Endometrium (tissue), 2 donors: ENCODE measurements at regions not wholly inside any gene's neighbourhood (a gene's known extent, or its start where the extent isn't known, plus 50 kb on each side); places are given as distances from the start of the nearest gene placed in this dataset.
"Not testable (repeated sequence)": the region's sequence is repeated elsewhere in the genome, so short reads cannot be mapped to it uniquely, and the experiment has no call there.

Experiments used
- FAIRE-seq: peaks from 2 replicates; lab custom pipeline; 2012; peaks lifted over from hg19 to GRCh38; lab: Jason Lieb, UNC
- donor health status: control.
- donor health status: control.

DNA sequence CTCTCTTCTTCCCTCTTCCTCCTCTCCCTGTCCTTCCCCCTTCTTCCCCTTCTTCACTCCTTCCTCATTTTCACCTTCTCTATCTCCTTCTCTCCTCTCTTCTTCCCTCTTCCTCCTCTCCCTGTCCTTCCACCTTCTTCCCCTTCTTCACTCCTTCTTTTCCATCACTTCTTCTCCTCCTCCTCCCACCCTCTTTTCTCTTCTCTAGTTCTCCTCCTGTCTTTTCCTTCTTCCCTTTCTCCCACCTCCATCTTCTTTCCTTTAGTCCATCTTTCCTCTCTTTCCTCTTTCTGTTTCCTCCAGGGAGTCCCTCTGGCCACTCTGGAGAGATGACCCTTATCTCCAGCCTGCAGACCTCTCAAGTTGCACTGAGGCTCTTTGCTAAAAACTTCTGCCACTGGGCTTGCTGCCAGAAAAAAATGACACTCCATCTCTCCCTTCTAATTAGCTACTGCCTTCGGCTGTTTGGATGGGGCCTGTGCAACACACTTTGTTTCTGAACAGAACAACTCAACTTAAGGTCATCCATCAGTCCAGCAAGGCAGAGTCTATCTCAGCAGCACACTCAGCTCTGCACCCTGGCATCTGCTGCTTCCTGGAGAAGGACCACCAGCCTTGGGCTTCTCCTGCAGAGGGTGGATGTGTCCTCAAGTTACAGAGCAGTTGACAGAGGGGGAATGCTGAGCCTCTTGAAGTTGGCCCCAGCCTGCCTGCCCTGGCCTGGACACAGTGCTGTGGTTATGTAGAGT is 538.8 kb downstream of the MATN1 start:
- FAIRE-seq, result no peak

- FAIRE-seq, result no peak
Measured at GRCh38 chr1:30183895-30184294, 539.5 kb downstream of the MATN1 start.

DNA sequence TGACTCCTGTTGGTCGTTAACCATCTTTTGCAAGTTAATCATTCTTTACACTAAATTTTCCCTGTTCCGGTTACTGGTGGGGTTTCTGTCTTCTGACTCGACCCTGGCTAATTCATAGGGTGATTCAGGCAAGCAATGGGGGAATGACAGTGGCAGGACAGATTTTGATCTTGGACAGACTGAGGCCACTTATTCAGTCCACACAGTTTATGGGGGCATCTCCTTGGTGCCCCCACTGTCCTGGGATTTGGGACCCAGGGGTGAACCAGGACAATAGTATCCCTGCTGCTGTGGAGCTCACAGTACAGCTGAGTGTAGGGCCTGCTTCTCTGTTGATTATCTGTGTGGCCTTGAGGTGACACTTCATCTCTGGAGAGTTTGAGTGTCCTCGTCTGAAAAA is 540.4 kb downstream of the MATN1 start:
- FAIRE-seq, result no peak

GRCh38 chr1:30179942-30180543 is 543.3 kb downstream of the MATN1 start:
- no peak for FAIRE-seq

DNA sequence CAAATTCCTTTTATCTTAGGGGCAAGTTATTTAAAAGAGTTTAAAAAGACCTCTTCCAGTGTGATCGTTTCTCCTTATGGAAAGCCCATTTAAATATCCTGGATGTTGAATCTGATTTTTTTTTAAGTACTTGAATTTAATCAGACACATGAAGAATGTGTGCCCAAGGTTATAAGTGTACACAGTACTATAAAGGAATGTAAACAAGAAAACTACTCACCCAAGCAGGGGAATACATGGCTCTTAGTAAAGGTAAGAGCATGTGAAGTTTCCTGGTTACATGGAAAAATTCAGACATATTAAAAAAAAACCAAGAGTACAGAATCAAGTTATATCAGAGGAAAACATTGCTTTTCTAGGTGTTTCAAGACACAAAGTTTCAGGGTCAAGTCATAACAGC is 546.9 kb downstream of the MATN1 start:
- FAIRE-seq, result no peak

GRCh38 chr1:30174499-30174898 is 548.9 kb downstream of the MATN1 start:
- no peak for FAIRE-seq

- no peak for FAIRE-seq
Measured at GRCh38 chr1:30173560-30173959, 549.8 kb downstream of the MATN1 start.

DNA sequence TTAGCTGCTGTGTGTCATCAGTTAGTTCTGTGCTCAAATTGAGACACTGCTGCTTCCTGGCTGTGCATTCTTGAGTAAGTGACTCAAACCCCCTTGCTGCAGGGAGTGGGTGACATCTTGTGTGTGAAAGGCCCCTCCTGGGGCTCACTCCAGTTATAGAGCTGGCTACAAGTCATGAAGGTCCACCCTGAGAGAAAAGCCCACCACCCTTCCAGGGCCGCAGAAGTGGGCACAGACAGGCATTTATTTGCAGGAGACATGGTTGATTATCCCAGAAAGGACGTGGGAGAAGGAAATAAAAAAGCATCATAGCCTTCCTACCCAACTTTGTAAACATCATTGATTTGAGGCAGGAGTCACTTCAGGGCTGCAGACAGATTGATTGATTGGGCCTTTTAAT is 550.6 kb downstream of the MATN1 start:
- FAIRE-seq, result no peak

GRCh38 chr1:30172299-30172694 is 551.1 kb downstream of the MATN1 start:
- FAIRE-seq, result no peak

GRCh38 chr1:30171537-30172298 is 551.7 kb downstream of the MATN1 start:
- no peak for FAIRE-seq

GRCh38 chr1:30169269-30169668 is 554.1 kb downstream of the MATN1 start:
- no peak for FAIRE-seq

GRCh38 chr1:30166174-30166573 is 557.2 kb downstream of the MATN1 start:
- no peak for FAIRE-seq

- no peak for FAIRE-seq
Measured at GRCh38 chr1:30165116-30165515, 558.3 kb downstream of the MATN1 start.

DNA sequence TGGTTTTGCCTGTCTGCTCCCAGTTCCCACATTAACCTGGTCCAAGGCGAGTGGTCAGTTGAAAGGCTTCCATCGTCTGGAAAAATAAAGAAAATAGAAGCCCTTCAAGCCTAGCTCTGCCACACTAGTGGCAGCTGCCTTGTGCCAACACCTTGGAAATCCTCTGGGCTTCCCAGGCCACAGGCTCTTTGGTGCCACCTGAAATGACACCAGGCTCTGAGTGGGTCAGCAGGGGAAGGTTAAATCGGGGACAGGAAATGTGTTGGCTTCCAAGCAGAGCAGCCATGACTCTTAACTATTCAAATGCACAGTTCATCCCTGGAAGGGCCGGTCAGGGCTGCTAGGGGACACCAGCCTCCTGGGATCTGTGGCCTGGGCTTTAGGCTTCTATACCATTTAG is 558.7 kb downstream of the MATN1 start:
- FAIRE-seq, result no peak

- FAIRE-seq, result no peak
Measured at GRCh38 chr1:30162565-30162964, 560.8 kb downstream of the MATN1 start.

GRCh38 chr1:30161953-30162352 is 561.4 kb downstream of the MATN1 start:
- no peak for FAIRE-seq

- no peak for FAIRE-seq
Measured at GRCh38 chr1:30160999-30161689, 562.2 kb downstream of the MATN1 start.

GRCh38 chr1:30159015-30159414 is 564.4 kb downstream of the MATN1 start:
- no peak for FAIRE-seq

DNA sequence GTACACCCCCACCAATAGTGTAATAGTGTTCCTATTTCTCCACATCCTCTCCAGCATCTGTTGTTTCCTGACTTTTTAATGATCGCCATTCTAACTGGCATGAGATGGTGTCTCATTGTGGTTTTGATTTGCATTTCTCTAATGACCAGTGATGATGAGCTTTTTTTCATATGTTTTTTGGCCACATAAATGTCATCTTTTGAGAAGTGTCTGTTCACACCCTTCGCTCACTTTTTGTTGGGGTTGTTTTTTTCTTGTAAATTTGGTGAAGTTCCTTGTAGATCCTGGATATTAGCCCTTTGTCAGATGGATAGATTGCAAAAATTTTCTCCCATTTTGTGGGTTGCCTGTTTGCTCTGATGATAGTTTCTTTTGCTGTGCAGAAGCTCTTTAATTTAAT is 567.7 kb downstream of the MATN1 start:
- not testable (repeated sequence) for FAIRE-seq

DNA sequence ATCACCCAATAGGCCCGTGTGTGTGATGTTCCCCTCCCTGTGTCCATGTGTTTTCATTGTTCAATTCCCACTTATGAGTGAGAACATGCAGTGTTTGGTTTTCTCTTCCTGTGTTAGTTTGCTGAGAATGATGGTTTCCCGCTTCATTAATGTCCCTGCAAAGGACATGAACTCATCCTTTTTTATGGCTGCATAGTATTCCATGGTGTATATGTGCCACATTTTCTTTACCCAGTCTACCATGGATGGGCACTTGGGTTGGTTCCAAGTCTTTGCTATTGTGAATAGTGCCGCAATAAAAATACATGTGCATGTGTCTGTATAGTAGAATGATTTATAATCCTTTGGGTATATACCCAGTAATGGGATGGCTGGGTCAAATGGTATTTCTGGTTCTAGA is 568.1 kb downstream of the MATN1 start:
- not testable (repeated sequence) for FAIRE-seq

DNA sequence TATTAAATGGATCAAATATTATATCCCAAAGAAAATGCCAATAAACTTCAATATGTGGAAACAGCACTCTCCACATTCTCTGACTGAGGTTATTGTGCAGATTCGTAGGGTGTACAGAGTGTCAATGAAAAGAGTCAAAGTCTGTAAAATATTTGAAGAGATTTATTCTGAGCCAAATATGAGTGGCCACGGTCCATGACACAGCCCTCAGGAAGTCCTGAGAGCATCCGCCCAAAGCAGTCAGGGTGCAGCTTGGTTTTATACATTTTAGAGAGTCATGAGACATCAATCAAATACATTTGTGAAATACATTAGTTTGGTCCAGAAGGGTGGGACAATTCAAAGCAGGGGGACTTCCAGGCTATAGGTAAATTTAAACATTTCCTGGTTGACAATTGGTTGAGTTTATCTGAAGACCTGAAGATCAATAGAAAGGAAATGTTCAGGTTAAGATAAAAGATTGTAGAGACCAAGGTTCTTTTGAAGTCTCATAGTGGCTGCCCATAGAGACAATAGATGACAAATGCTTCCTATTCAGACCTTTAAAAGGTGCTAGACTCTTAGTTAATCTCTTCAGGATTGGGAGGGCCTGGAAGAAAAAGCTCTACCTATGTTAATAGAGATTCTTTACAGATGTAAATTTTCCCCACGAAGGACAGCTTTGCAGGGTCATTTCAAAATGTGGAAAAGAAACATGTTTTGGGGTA is 569.5 kb downstream of the MATN1 start:
- FAIRE-seq, result no peak

DNA sequence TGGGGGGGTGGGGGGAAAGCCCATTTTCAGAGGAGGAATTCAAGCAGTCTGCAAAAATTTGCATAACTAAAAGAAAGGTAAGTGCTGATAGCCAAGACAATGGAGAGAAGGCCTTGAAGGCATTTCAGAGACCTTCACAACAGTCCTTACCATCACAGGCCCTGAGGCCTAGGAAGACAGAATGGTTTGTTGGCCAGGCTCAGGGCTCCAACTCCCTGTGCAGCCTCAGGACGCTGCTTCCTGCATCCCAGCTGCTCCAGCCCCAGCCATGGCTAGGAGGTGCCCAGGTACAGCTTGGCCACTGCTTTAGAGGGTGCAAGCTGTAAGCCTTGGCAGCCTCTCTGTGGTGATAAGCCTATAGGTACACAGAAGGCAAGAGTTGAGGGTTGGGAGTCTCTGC is 571.6 kb downstream of the MATN1 start:
- FAIRE-seq, result no peak
